GM18870 (cell line): ENCODE measurements at regions not wholly inside any gene's neighbourhood (a gene's known extent, or its start where the extent isn't known, plus 50 kb on each side); places are given as distances from the start of the nearest gene placed in this dataset.

Source experiments
- ATAC-seq: cut with Tn5 transposase; IDR thresholded peaks from one replicate; pipeline ENCODE4 v1.9.1; 2021; ENCODE audit warnings: moderate library complexity; ENCODE audit not compliant: unreplicated experiment

DNA sequence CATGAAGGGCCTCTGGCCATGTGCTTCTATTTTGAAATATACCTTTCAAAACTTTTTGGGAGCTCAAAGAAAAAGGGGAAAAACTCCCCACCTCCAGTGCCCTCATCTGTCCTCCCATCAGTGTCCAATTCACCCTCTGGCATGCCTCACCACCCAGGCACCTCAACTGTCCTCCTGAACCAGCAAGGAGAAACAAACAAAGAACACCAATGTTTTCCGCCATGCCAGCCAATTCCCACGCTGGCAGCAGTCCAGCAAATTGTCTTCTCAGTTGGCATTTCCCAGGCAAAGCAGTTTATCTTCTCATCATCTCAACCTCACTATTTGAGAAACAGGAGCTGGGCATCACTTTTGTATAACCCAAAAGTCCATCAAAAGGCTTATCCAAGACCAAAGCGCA lies 496.9 kb downstream of the SOX6 start:
- ATAC-seq, result no peak

GRCh38 chr11:15861256-15861655 lies 495.1 kb downstream of the SOX6 start:
- ATAC-seq, result no peak

GRCh38 chr11:15863411-15863810 lies 492.9 kb downstream of the SOX6 start:
- no peak for ATAC-seq

- no peak for ATAC-seq
Measured at GRCh38 chr11:15864026-15864805, 492.1 kb downstream of the SOX6 start.

- ATAC-seq, result no peak
Measured at GRCh38 chr11:15865212-15865987, 490.9 kb downstream of the SOX6 start.

DNA sequence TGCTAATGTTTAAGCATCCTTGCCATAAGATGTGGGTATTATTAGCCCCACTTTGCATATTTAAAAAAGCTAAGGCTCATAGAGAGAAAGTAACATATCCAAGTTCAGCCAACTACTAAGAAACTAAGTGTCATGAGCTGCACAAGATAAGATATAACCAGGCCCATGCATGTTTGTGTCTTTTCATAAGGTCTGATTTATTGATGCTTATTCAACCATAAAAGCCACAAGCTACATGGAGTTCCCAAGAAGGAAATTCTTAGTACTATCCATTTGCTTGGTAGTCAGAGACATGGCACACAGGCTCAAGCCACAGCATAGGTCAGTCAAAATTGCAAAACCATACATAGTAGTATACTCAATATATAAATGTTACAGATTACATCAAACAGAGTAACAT lies 488.5 kb downstream of the SOX6 start:
- ATAC-seq, result no peak

- ATAC-seq, result no peak
Measured at GRCh38 chr11:15870911-15871310, 485.4 kb downstream of the SOX6 start.

- no peak for ATAC-seq
Measured at GRCh38 chr11:15871904-15872626, 484.3 kb downstream of the SOX6 start.

GRCh38 chr11:15873501-15873900 lies 482.8 kb downstream of the SOX6 start:
- ATAC-seq, result no peak

DNA sequence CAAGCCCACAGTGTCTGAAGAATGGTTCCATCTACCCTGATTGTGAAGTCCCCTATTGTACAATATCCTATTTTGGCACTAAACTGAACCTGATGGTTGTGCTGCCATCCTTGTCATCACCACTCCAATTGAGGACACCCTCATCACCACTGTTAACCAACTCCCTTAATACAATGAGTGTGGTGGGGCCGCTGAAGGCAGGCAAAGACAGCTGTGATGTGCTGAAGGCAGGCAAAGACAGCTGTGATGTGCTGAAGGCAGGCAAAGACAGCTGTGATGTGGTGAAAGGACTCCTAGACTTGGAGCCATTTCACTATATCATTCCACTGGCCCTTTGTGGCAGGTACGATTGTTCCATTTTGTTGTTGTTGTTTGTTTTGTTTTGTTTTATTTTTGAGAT lies 481.6 kb downstream of the SOX6 start:
- no peak for ATAC-seq

DNA sequence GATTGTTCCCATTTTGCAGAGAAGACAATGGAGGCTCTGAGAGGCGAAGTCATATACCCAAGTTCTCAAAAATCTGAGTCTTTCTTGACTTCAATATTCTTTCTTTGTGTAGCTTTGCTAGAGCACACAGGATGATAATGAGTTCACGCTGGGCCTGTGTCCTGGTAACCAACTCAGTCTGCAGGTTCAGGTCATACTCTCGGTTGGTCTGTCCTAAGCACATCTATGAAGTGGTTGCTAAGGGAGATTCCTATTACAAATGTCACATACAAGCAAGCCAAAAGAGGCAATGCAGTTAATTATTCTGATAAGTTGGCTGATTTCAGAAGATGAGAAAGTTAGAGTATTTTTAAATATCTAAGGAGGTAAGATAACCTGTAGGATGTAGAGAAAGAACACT lies 481.0 kb downstream of the SOX6 start:
- ATAC-seq, result no peak

- no peak for ATAC-seq
Measured at GRCh38 chr11:15875943-15876342, 480.4 kb downstream of the SOX6 start.

DNA sequence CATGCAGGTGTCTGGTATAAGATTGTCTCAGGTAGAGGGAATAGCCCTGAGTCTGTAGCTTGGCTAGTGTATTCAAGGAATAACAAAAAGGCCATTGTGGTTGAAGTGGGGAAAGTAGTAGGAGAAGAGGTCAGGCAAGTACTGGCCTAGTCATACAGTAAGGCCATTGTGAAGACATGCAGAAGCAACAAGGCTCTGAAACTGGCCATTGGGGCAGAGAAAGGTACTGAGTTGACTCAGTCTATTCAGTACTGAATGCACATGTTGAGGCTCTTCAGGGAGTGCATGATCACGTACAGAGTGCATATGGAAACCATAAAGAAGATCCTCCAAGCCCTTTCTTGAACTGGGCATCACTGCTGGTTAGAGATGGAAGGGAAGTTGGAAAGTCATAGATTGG lies 477.6 kb downstream of the SOX6 start:
- ATAC-seq, result no peak

DNA sequence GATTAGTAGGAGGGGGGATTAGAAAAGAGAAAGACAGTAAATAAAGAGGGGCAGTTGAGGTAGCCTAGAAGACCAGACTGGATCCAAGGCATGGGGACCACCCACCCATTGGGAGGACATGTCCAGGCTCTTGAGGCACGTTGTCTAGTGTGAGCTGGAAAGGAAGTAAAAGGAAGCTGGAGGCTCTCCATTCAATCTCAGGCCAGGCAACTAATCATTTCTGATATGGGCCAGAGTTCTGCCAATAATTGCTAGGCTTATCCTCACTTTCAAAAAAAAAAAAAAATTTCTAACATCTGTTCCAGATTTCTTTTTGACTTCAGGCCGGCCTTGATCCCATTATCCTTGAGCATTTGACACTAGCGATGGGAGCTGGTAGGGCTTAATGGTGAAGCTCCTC lies 476.1 kb downstream of the SOX6 start:
- no peak for ATAC-seq

- no peak for ATAC-seq
Measured at GRCh38 chr11:15882876-15883454, 473.4 kb downstream of the SOX6 start.

DNA sequence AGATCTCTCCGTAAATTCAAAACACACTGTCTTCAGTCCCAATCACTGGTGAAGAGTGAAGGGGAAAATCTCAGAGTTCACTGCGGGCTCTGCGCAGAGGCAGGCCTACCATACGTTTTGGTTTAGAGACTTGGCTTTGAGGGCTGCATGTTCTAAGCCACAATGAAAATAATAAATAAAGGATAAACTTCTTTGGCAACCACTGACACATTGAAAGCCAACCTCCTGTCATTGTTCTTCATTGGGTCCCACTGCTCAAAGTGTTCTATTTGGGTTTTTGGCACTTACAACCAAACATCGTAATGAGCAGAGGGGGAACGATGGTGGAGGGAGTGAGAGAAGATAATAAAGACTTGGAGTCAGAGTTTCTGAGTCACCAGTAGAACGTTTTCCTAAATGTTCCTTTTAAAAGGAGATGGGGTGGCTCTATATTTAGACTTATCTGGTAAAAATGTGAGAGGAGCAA lies 472.9 kb downstream of the SOX6 start:
- no peak for ATAC-seq

GRCh38 chr11:15884141-15884540 lies 472.2 kb downstream of the SOX6 start:
- no peak for ATAC-seq

GRCh38 chr11:15884777-15885540 lies 471.4 kb downstream of the SOX6 start:
- ATAC-seq, result no peak

- no peak for ATAC-seq
Measured at GRCh38 chr11:15885854-15886253, 470.5 kb downstream of the SOX6 start.

GRCh38 chr11:15886299-15886698 lies 470.0 kb downstream of the SOX6 start:
- ATAC-seq, result no peak

- ATAC-seq, result no peak
Measured at GRCh38 chr11:15886866-15887265, 469.5 kb downstream of the SOX6 start.
